ENCODE measurements at regions not wholly inside any gene's neighbourhood (a gene's known extent, or its start where the extent isn't known, plus 50 kb on each side); places are given as distances from the start of the nearest gene placed in this dataset.

DNA sequence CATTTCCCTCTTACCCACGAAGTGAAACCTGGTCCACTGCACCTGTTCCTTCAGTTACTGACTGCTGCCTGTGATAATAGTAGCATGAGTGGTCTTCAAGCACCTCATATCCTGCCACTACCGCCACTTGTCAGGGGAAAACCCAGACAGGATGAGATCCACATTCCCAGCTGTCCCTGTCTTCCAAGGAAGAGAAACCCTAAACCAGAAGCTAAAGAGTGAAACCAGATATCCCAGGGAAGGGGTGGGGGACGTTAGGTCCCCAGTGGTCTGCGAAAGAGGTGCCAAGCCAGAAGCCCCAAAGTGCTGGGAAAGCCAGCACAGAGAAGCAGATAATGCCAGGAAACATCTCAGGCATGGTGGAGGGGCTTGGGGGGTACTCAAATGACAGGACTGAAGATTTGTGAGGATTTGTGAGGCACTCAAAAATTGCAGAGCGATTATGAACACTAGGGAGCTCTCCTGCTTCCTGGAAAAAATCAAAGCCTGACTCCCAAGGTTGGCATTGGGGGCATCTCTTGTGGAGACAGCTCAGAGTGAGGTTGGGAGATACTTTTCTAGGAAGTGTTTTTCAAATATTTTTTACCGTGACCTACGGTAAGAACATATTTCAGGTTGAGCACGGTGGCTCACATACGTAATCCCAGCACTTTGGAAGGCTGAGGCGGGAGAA lies 77.9 kb downstream of the TMEM30B start:
- TF ChIP-seq POLR2A (IDR thresholded peaks at IDR 0.05): no peak
- no peak for TF ChIP-seq CTCF (IDR thresholded peaks at IDR 0.05)
- Histone ChIP-seq H3K27me3 (no peaks in the 10 kb centered on the region), H3K36me3 (no peaks in the 10 kb centered on the region), H3K4me1 (no peaks in the 10 kb centered on the region), H3K9me3 (no peaks in the 10 kb centered on the region), H3K27ac (no peak overlapping the region), H3K4me3 (replicated peaks in 1 of 3) (no peak overlapping the region)
- WGBS, 2 donors: 70 to 71% methylated on average over 10 of the region's 10 CpGs
- intact Hi-C loops (cut with DNase I): no loop called here
- DNase-seq: no peak

GRCh38 chr14:61202124-61202523 lies 79.0 kb downstream of the TMEM30B start:
- intact Hi-C loops (cut with DNase I): no loop called here
- 92 to 93% methylated on average over 3 of the region's 3 CpGs for WGBS, 2 donors
- no peak for TF ChIP-seq CTCF (IDR thresholded peaks at IDR 0.05)
- no peak for TF ChIP-seq POLR2A (IDR thresholded peaks at IDR 0.05)
- Histone ChIP-seq H3K27ac (no peak overlapping the region), H3K9me3 (no peaks in the 10 kb centered on the region), H3K4me3 (replicated peaks in 1 of 3) (no peak overlapping the region), H3K36me3 (no peaks in the 10 kb centered on the region), H3K27me3 (no peaks in the 10 kb centered on the region), H3K4me1 (no peaks in the 10 kb centered on the region)
- no peak for DNase-seq

GRCh38 chr14:61201171-61201570 lies 80.0 kb downstream of the TMEM30B start:
- no peak for TF ChIP-seq POLR2A (IDR thresholded peaks at IDR 0.05)
- TF ChIP-seq CTCF (IDR thresholded peaks at IDR 0.05): no peak
- DNase-seq: no peak
- Histone ChIP-seq H3K4me1 (no peaks in the 10 kb centered on the region), H3K9me3 (no peaks in the 10 kb centered on the region), H3K36me3 (no peaks in the 10 kb centered on the region), H3K4me3 (replicated peaks in 1 of 3) (no peak overlapping the region), H3K27me3 (no peaks in the 10 kb centered on the region), H3K27ac (no peak overlapping the region)
- WGBS, 2 donors: 90 to 92% methylated on average over 3 of the region's 3 CpGs
- intact Hi-C loops (cut with DNase I): no loop called here

DNA sequence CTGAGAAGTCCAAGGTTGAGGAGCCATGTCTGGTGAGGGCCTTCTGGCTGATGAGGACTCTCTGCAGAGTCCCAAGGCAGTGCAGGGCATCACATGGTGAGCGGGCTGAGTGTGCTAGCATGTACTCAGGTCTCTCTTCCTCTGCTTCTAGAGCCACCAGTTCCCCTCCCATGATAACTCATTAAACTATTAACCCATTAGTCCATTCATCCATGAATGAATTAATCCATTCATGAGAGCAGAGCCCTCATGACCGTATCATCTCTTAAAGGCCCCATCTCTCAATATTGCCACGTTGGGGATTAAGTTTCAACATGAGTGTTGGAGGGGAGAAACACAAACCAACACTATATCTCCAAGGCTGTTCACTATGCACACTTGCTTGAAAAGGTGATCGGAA lies 83.7 kb downstream of the TMEM30B start:
- Histone ChIP-seq H3K9me3 (no peaks in the 10 kb centered on the region), H3K27ac (no peak overlapping the region), H3K4me1 (no peaks in the 10 kb centered on the region), H3K27me3 (no peaks in the 10 kb centered on the region), H3K4me3 (replicated peaks in 1 of 3) (no peak overlapping the region), H3K36me3 (no peaks in the 10 kb centered on the region)
- WGBS, 2 donors: 65 to 84% methylated on average over 4 of the region's 4 CpGs
- DNase-seq: no peak
- intact Hi-C loops (cut with DNase I): no loop called here
- TF ChIP-seq POLR2A (IDR thresholded peaks at IDR 0.05) (no peak), CTCF (IDR thresholded peaks at IDR 0.05) (no peak)

- Histone ChIP-seq H3K4me1 (no peaks in the 10 kb centered on the region), H3K4me3 (replicated peaks in 1 of 3) (no peak overlapping the region), H3K36me3 (no peaks in the 10 kb centered on the region), H3K27me3 (no peaks in the 10 kb centered on the region), H3K27ac (no peak overlapping the region), H3K9me3 (no peaks in the 10 kb centered on the region)
- TF ChIP-seq CTCF (IDR thresholded peaks at IDR 0.05): no peak
- no peak for TF ChIP-seq POLR2A (IDR thresholded peaks at IDR 0.05)
- WGBS, 2 donors: 73 to 85% methylated on average over 3 of the region's 3 CpGs
- intact Hi-C loops (cut with DNase I): no loop called here
- DNase-seq: no peak
Observed at GRCh38 chr14:61196792-61197191, 84.3 kb downstream of the TMEM30B start.
